Prostate gland (tissue), 2 donors: ENCODE measurements at regions not wholly inside any gene's neighbourhood (a gene's known extent, or its start where the extent isn't known, plus 50 kb on each side); places are given as distances from the start of the nearest gene placed in this dataset.

Source experiments
- DNase-seq: peaks from one replicate; pipeline ENCODE4 v3.0.0-alpha.2; 2019; ENCODE audit warnings: low spot score
- H3K27ac ChIP-seq, 2 donors: fragments of 200-600 bp; sonication (generic); 2 replicates each; pipeline ENCODE4 v1.5.1; 2017 to 2019
- H3K27me3 ChIP-seq: fragments of 200-600 bp; sonication (generic); replicated peaks from 2 replicates; pipeline ENCODE4 v1.5.1; 2019; ENCODE audit not compliant: insufficient read depth
- H3K36me3 ChIP-seq, 2 donors: fragments of 200-600 bp; sonication (generic); 1 replicate in 1 of 2; 2 replicates in 1 of 2; pipeline versions ENCODE4 v1.5.1 to v1.8.1; 2017 to 2019
- H3K4me1 ChIP-seq: fragments of 200-600 bp; sonication (generic); replicated peaks from 2 replicates; pipeline ENCODE4 v1.5.1; 2019
- H3K4me3 ChIP-seq, 2 donors: fragments of 200-600 bp; sonication (generic); 2 replicates each; pipeline ENCODE4 v1.5.1; 2017 to 2019
- H3K9me3 ChIP-seq: fragments of 200-600 bp; sonication (generic); 2 replicates; pipeline ENCODE4 v1.5.1; 2017
- CTCF ChIP-seq, 4 experiments: fragments of 200-600 bp in 2 of 4; fragments of 450-650 bp in 2 of 4; sonication (generic) in 2 of 4; IDR thresholded peaks; 1 replicate in 3 of 4; 2 replicates in 1 of 4; pipeline ENCODE4 v1.5.1; 2016 to 2019; ENCODE audit warnings: antibody characterized with exemption in 4 of 4, mild to moderate bottlenecking in 2 of 4, moderate library complexity in 2 of 4
- POLR2A ChIP-seq: fragments of 450-650 bp; IDR thresholded peaks from one replicate; pipeline ENCODE4 v1.6.1; 2016; ENCODE audit warnings: antibody characterized with exemption, mild to moderate bottlenecking
- POLR2AphosphoS5 ChIP-seq: sonication (generic); formaldehyde crosslinking; IDR thresholded peaks from one replicate; pipeline ENCODE4 v1.6.1; 2017; ENCODE audit warnings: antibody characterized with exemption
- WGBS: methylation state at CpG from one replicate; pipeline ENCODE4 v1.1.5; 2018; 5-methylcytosine and 5-hydroxymethylcytosine counted together
- intact Hi-C: fragments of 100-400 bp; cut with DNase I; formaldehyde crosslinking; loops from one replicate; pipeline ENCODE4 v1.14.2; 2022

DNA sequence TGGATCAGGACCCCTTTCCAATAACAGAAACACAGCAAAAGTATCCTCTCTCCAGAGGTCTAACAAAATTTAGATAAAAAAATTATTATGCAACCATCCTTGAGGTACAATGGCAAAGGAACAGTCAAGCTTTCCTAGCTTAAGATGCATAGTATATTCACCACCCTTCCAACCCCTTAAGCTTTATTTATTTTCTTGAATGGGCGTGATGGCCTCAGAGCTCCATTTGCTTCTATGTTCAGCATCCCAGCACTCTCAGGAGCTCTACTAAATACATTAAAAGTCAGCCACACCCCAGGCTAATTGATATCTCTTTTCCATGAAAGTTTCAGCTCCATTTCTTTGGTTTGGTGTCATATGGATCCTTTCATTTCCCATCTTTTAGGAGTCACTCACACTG, 1335.2 kb upstream of the ZEB2 start:
- intact Hi-C loops = no loop called here
- H3K36me3 ChIP-seq = no peaks in the 10 kb centered on the region
- no peak overlapping the region for H3K4me3 ChIP-seq
- no peaks in the 10 kb centered on the region for H3K27me3 ChIP-seq
- H3K4me1 ChIP-seq = no peaks in the 10 kb centered on the region
- H3K9me3 ChIP-seq = no peaks in the 10 kb centered on the region
- 91% methylated on average over 1 of the region's 1 CpG for WGBS
- no peak for DNase-seq
- H3K27ac ChIP-seq = no peak overlapping the region
- TF ChIP-seq CTCF (IDR thresholded peaks at IDR 0.05) (no peak), POLR2AphosphoS5 (no peak), POLR2A (no peak)

DNA sequence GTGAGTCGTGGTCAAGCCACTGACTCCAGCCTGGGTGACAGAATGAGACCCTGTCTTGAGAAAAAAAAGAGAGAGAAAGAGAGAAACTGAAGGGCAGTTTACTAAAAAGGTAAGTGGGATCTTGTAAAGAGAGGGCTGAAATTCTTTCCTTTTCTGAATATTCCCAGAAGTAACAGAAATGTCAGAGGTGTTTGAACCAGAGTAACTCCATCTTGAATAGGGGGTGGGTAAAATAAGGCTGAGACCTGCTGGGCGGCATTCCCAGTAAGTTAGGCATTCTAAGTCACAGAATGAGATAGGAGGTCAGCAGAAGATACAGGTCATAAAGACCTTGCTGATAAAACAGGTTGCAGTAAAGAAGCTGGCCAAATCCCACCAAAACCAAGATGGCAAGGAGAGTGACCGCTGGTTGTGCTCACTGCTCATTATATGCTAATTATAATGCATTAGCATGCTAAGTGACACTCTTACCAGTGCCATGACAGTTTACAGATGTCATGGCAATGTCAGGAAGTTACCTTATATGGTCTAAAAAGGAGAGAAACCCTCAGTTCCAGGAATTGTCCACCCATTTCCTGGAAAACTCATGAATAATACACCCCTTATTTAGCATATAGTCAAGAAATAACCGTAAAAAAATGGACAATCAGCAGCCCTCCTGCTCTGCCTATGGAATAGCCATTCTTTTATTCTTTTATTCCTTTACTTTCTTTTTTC, 1334.3 kb upstream of the ZEB2 start:
- intact Hi-C loops = no loop called here
- no peak overlapping the region for H3K4me3 ChIP-seq
- no peaks in the 10 kb centered on the region for H3K9me3 ChIP-seq
- no peaks in the 10 kb centered on the region for H3K4me1 ChIP-seq
- H3K36me3 ChIP-seq = no peaks in the 10 kb centered on the region
- no peak for DNase-seq
- no peaks in the 10 kb centered on the region for H3K27me3 ChIP-seq
- WGBS = 94% methylated on average over 4 of the region's 4 CpGs
- no peak overlapping the region for H3K27ac ChIP-seq
- TF ChIP-seq POLR2AphosphoS5 = no peak
- no peak for TF ChIP-seq POLR2A

- Histone ChIP-seq H3K4me1 (no peaks in the 10 kb centered on the region), H3K27ac (no peak overlapping the region), H3K36me3 (no peaks in the 10 kb centered on the region), H3K27me3 (no peaks in the 10 kb centered on the region), H3K9me3 (no peaks in the 10 kb centered on the region), H3K4me3 (no peak overlapping the region)
- intact Hi-C loops = no loop called here
- WGBS = 87% methylated on average over 2 of the region's 2 CpGs
- TF ChIP-seq CTCF (IDR thresholded peaks at IDR 0.05) (no peak), POLR2A (no peak)
- DNase-seq = no peak
Observed at GRCh38 chr2:145851730-145852129, 1331.8 kb upstream of the ZEB2 start.

- TF ChIP-seq POLR2AphosphoS5 (no peak), POLR2A (no peak), CTCF (IDR thresholded peaks at IDR 0.05) (no peak)
- no peak overlapping the region for H3K4me3 ChIP-seq
- WGBS = 66% methylated on average over 4 of the region's 4 CpGs
- intact Hi-C loops = no loop called here
- no peaks in the 10 kb centered on the region for H3K9me3 ChIP-seq
- H3K4me1 ChIP-seq = no peaks in the 10 kb centered on the region
- no peaks in the 10 kb centered on the region for H3K27me3 ChIP-seq
- H3K27ac ChIP-seq = no peak overlapping the region
- DNase-seq = no peak
- H3K36me3 ChIP-seq = no peaks in the 10 kb centered on the region
Observed at GRCh38 chr2:145849466-145849865, 1329.5 kb upstream of the ZEB2 start.

GRCh38 chr2:145846982-145847381, 1327.1 kb upstream of the ZEB2 start:
- Histone ChIP-seq H3K9me3 (no peaks in the 10 kb centered on the region), H3K4me1 (no peaks in the 10 kb centered on the region), H3K27me3 (no peaks in the 10 kb centered on the region), H3K4me3 (no peak overlapping the region), H3K36me3 (no peaks in the 10 kb centered on the region), H3K27ac (no peak overlapping the region)
- DNase-seq = no peak
- intact Hi-C loops = no loop called here
- TF ChIP-seq POLR2A (no peak), POLR2AphosphoS5 (no peak), CTCF (IDR thresholded peaks at IDR 0.05) (no peak)
- WGBS = 77% methylated on average over 4 of the region's 4 CpGs
